AG09319 (cell line): ENCODE measurements at regions not wholly inside any gene's neighbourhood (a gene's known extent, or its start where the extent isn't known, plus 50 kb on each side); places are given as distances from the start of the nearest gene placed in this dataset.

ENCODE experiments used
- DNase-seq: peaks from one replicate; pipeline ENCODE4 v3.0.0-alpha.2; 2010; ENCODE audit warnings: low read depth; ENCODE audit errors: extremely low read depth
- TF ChIP-seq, protein P1 (sequence below): IDR thresholded peaks from 2 replicates; pipeline ENCODE4 v1.5.1; 2011; ENCODE audit warnings: low read depth, mild to moderate bottlenecking, inconsistent platforms, low read length, moderate library complexity

DNA sequence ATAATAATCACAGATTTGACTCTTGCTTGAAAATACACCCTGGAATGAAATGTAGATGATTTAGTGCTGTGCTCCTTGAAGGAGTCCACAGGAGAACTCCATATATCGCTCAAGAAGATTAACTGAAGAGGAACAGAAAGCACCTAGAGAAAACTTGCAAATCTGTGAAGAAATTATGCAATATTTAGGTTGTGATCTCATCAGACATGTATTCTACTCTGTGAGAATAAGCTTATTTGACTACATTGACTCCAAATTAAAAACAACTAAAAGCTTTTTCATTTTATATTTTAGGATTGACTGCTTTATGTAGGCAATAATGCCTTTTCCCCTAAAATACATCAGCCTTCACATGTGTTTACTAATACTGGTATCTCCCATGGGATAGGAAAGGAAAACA, 906.6 kb upstream of the LRATD1 start:
- DNase-seq, result no peak
- TF ChIP-seq, protein P1, sequence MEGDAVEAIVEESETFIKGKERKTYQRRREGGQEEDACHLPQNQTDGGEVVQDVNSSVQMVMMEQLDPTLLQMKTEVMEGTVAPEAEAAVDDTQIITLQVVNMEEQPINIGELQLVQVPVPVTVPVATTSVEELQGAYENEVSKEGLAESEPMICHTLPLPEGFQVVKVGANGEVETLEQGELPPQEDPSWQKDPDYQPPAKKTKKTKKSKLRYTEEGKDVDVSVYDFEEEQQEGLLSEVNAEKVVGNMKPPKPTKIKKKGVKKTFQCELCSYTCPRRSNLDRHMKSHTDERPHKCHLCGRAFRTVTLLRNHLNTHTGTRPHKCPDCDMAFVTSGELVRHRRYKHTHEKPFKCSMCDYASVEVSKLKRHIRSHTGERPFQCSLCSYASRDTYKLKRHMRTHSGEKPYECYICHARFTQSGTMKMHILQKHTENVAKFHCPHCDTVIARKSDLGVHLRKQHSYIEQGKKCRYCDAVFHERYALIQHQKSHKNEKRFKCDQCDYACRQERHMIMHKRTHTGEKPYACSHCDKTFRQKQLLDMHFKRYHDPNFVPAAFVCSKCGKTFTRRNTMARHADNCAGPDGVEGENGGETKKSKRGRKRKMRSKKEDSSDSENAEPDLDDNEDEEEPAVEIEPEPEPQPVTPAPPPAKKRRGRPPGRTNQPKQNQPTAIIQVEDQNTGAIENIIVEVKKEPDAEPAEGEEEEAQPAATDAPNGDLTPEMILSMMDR, result no peak

DNA sequence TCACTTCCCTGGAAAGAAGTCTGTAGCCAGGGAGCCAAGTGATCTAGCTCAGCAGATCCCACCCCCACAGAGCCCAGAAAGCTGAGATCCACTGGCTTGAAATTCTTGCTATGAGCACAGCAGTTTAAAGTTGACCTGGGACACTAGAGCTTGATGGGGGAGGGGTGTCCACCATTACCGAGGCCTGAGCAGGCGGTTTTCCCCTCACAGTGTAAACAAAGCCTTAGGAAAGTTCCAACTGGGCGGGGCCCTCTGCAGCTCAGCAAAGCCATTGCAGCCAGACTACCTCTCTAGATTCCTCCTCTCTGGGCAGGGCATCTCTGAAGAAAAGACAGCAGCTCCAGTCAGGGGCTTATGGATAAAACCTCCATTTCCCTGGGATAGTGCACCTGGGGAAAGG, 887.2 kb upstream of the LRATD1 start:
- TF ChIP-seq, protein P1, result no peak
- no peak for DNase-seq

DNA sequence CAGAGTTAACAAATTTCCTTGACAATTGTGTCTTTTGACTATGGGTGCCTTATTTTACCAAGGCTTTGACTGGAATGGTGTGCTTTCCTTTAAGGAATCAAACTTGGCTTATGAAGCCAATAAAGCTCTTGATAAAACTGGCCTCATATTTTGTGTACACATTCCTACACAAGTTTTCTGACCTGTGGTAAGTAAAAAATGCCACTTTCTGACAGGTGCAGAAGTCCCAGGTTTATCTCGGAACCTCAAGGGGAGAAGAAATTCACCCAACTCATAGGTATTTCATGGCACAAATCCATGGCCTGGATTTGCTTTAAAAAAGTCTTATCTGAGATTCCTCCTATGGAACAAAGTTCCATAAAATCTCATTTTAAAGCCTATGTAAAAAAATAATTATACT, 880.6 kb upstream of the LRATD1 start:
- TF ChIP-seq, protein P1, result no peak
- no peak for DNase-seq

DNA sequence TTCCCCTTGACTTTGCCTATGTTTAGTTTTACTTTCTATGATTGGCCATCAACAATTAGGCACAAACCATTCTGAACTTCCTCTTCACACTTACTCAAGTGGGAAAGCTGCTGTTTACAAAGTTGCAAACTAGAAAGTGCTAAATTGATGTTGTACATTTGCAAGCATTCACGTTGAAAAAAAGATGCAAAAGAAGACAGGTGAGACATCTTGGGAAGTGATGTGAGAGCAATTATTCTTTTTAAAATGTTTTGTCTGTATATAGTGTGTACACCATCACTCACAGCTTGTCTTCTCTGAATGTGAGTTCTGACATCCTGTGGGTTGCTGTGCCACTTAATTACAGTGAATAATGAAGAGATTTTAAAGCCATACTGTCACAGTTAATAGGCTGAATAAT, 874.1 kb upstream of the LRATD1 start:
- no peak for DNase-seq
- TF ChIP-seq, protein P1, result no peak

DNA sequence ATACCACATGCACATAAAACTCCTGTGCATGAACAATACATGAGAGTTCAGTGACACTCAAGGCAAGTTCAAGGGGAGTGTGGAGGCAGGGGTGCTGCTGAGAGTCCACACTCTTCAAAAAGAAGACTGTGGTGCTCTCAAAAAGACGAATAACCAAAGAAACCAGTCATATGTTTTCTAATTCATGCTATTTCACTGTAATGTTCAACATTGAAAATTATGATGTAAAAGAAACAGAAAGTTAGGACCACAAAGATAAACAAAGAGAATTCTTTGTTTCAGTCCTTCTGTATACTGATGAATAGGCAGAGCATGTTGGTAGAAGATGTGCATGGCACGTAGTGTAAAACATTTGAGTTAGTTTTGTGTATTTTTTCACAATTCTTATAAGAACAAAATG, 864.2 kb upstream of the LRATD1 start:
- TF ChIP-seq, protein P1, result no peak
- no peak for DNase-seq

DNA sequence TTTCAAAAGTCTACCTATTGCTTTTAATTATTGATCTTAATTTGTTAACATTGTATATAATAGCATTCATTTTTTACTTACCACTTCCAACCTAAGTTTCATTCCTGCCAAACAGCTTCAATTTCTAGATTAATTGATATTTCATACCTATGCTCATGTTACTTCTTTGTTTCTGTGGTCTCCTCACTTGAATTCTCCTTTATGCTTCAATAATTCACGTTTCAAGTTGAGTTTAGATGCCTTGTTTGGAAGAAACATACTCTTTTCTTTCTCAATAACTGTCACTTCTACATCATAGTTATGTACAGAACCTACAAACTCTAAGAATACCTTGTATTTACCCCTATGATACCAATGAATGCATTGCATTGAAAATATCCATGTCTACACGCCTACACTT, 862.2 kb upstream of the LRATD1 start:
- TF ChIP-seq, protein P1, result no peak
- DNase-seq, result no peak

DNA sequence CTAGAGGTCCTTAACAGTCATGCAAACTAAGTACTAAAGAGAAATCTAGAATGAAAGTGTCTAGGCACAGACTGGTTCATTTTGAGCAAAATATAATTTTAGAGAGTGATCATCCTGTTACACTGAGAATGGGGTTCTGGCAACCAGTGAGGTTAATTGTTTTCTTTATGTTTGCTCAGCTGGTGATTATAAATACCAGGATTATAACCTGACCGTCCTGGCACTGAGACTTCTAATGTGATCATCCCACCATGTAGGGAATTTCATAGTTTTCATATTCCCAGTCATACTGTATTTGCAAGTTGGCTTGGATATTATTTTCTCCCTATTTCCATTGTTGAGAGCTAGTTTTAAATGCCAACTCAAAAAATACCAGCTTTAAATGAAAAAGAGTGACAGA, 852.5 kb upstream of the LRATD1 start:
- no peak for DNase-seq
- TF ChIP-seq, protein P1, result no peak
